ENCODE measurements at regions not wholly inside any gene's neighbourhood (a gene's known extent, or its start where the extent isn't known, plus 50 kb on each side); places are given as distances from the start of the nearest gene placed in this dataset.

GRCh38 chr1:220367833-220368232, 95.6 kb upstream of the RAB3GAP2 start:
- DNase-seq (ENCODE audit: insufficient read length, low spot score) (no peak), FAIRE-seq (no peak)

GRCh38 chr1:220366269-220366668, 94.0 kb upstream of the RAB3GAP2 start:
- DNase-seq (ENCODE audit: insufficient read length, low spot score) (no peak), FAIRE-seq (no peak)

- FAIRE-seq (no peak), DNase-seq (ENCODE audit: insufficient read length, low spot score) (no peak)
Measured at GRCh38 chr1:220363196-220363837, 91.1 kb upstream of the RAB3GAP2 start.

- no peak for FAIRE-seq
- no peak for DNase-seq (ENCODE audit: insufficient read length, low spot score)
Measured at GRCh38 chr1:220356981-220357850, 85.0 kb upstream of the RAB3GAP2 start.

GRCh38 chr1:220353229-220354012, 81.2 kb upstream of the RAB3GAP2 start:
- DNase-seq (ENCODE audit: insufficient read length, low spot score) = no peak
- FAIRE-seq = peak; percentile 69

- DNase-seq (ENCODE audit: insufficient read length, low spot score) = no peak
- FAIRE-seq = no peak
Measured at GRCh38 chr1:220348211-220348610, 76.0 kb upstream of the RAB3GAP2 start.

- FAIRE-seq (no peak), DNase-seq (ENCODE audit: insufficient read length, low spot score) (no peak)
Measured at GRCh38 chr1:220347654-220348175, 75.5 kb upstream of the RAB3GAP2 start.

- no peak for FAIRE-seq
- DNase-seq (ENCODE audit: insufficient read length, low spot score) = no peak
Measured at GRCh38 chr1:220344745-220345144, 72.5 kb upstream of the RAB3GAP2 start.

GRCh38 chr1:220342853-220343252, 70.6 kb upstream of the RAB3GAP2 start:
- no peak for DNase-seq (ENCODE audit: insufficient read length, low spot score)
- no peak for FAIRE-seq

- no peak for DNase-seq (ENCODE audit: insufficient read length, low spot score)
- FAIRE-seq = no peak
Measured at GRCh38 chr1:220341126-220341525, 68.9 kb upstream of the RAB3GAP2 start.

GRCh38 chr1:220339581-220339980, 67.3 kb upstream of the RAB3GAP2 start:
- FAIRE-seq (no peak), DNase-seq (ENCODE audit: insufficient read length, low spot score) (no peak)

- DNase-seq (ENCODE audit: insufficient read length, low spot score) (no peak), FAIRE-seq (no peak)
Measured at GRCh38 chr1:220338759-220339158, 66.5 kb upstream of the RAB3GAP2 start.

GRCh38 chr1:220336391-220337031, 64.3 kb upstream of the RAB3GAP2 start:
- no peak for FAIRE-seq
- DNase-seq (ENCODE audit: insufficient read length, low spot score) = no peak

- FAIRE-seq (no peak), DNase-seq (ENCODE audit: insufficient read length, low spot score) (no peak)
Measured at GRCh38 chr1:220335668-220336067, 63.4 kb upstream of the RAB3GAP2 start.

- no peak for DNase-seq (ENCODE audit: insufficient read length, low spot score)
- no peak for FAIRE-seq
Measured at GRCh38 chr1:220331318-220331717, 59.1 kb upstream of the RAB3GAP2 start.

- no peak for DNase-seq (ENCODE audit: insufficient read length, low spot score)
Measured at GRCh38 chr1:220330265-220330664, 58.0 kb upstream of the RAB3GAP2 start.

GRCh38 chr1:220327106-220327505, 54.9 kb upstream of the RAB3GAP2 start:
- FAIRE-seq (no peak), DNase-seq (ENCODE audit: insufficient read length, low spot score) (no peak)

More at GRCh38 chr1:220330265-220330664, 58.0 kb upstream of the RAB3GAP2 start:
- FAIRE-seq = no peak

- no peak for FAIRE-seq
- DNase-seq (ENCODE audit: insufficient read length, low spot score) = no peak
Measured at GRCh38 chr1:220326578-220326977, 54.3 kb upstream of the RAB3GAP2 start.

- DNase-seq (ENCODE audit: insufficient read length, low spot score) (no peak), FAIRE-seq (no peak)
Measured at GRCh38 chr1:220325306-220325995, 53.2 kb upstream of the RAB3GAP2 start.

GRCh38 chr1:220323717-220324116, 51.5 kb upstream of the RAB3GAP2 start:
- no peak for DNase-seq (ENCODE audit: insufficient read length, low spot score)
- no peak for FAIRE-seq

Data from HTR-8/SVneo (cell line).